T-helper 1 cell treated with Interleukin-12 subunit alpha and Interleukin-12 subunit beta and Interleukin-4 antibody, amounts not matched to agents 30 μg/mL and 1 μg/mL, for 36 hours (primary cell): ENCODE measurements at regions not wholly inside any gene's neighbourhood (a gene's known extent, or its start where the extent isn't known, plus 50 kb on each side); places are given as distances from the start of the nearest gene placed in this dataset.
"Not testable (repeated sequence)": the region's sequence is repeated elsewhere in the genome, so short reads cannot be mapped to it uniquely, and the experiment has no call there.

Source experiments
- H3K27ac Mint-ChIP-seq: one replicate; pipeline ENCODE4 v1.8.0; 2021; ENCODE audit warnings: mild to moderate bottlenecking, mixed read lengths
- H3K27me3 Mint-ChIP-seq: one replicate; pipeline ENCODE4 v1.8.0; 2021; ENCODE audit warnings: low read depth, mixed read lengths
- H3K36me3 Mint-ChIP-seq: one replicate; pipeline ENCODE4 v1.8.0; 2021; ENCODE audit warnings: low read depth, mixed read lengths
- H3K4me1 Mint-ChIP-seq: one replicate; pipeline ENCODE4 v1.8.0; 2021; ENCODE audit warnings: low read depth, mixed read lengths
- H3K4me3 Mint-ChIP-seq: one replicate; pipeline ENCODE4 v1.8.0; 2021; ENCODE audit warnings: mild to moderate bottlenecking, moderate library complexity, mixed read lengths
- H3K9me3 Mint-ChIP-seq: one replicate; pipeline ENCODE4 v1.8.0; 2021; ENCODE audit warnings: mixed read lengths

DNA sequence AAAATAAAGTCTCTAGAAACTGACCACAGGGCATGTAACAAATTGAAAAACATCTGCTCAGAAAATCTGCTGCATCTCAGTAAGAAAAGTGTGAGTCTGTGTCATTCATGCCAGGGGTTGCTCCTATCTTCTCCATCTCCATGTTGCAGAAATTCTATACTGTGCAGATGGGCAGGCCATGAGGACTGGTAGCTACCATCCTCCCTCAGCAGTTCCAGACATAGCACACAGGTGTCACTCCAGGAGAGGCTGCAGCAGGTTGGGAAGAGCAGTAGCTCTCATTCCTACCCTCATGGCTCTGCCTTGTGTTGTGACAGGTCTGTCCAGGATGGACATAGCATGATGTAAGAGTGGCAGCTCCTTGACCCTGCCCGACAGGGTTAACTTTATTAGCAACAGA is 173.4 kb downstream of the NDUFS4 start:
- peaks cover 3% of the 10 kb centered on the region for H3K27me3 Mint-ChIP-seq
- no peaks in the 10 kb centered on the region for H3K9me3 Mint-ChIP-seq
- H3K27ac Mint-ChIP-seq, result no peak overlapping the region
- peaks cover 4% of the 10 kb centered on the region for H3K4me1 Mint-ChIP-seq
- no peaks in the 10 kb centered on the region for H3K36me3 Mint-ChIP-seq
- H3K4me3 Mint-ChIP-seq, result no peak overlapping the region

DNA sequence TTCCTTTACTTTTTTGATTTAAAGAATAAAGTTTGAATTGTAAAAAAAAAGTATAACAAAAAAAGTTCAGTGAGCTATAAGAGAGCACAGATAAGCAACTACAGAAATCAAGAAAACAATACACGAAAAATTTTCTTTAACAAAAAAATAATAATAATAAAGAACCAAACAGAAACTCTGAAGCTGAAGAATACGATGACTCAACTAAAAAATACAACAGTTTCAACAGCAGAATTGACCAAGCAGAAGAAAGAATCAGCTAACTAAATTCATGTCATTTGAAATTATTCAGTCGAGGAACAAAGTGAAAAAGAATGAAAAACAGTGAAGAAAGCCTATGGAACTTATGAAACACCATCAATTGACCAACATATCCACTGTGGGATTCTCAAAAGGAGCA is 177.7 kb downstream of the NDUFS4 start:
- Mint-ChIP-seq H3K4me1 (no peaks in the 10 kb centered on the region), H3K27me3 (no peaks in the 10 kb centered on the region), H3K36me3 (no peaks in the 10 kb centered on the region), H3K27ac (no peak overlapping the region), H3K9me3 (peaks cover 5% of the 10 kb centered on the region), H3K4me3 (no peak overlapping the region)

DNA sequence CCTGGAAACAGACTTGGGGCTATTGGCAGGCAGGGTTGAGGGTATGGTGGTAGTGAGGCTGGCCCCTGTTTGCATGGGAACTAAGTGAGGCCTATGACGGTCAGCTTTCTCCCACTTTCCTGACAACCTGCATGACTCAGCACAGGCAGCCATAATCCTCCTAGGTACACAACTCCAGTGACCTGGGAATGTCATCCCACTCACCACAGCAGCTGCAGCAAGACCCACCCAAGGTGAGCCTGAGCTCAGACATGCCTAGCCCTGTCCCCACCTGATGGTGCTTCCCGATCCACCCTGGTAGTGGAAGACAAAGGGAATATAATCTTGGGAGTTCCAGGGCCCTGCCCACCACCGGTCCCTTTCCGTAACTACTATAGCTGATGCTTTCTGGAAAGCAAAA is 178.7 kb downstream of the NDUFS4 start:
- Mint-ChIP-seq H3K4me3 (no peak overlapping the region), H3K9me3 (peaks cover 5% of the 10 kb centered on the region), H3K4me1 (no peaks in the 10 kb centered on the region), H3K36me3 (no peaks in the 10 kb centered on the region), H3K27ac (no peak overlapping the region), H3K27me3 (no peaks in the 10 kb centered on the region)

DNA sequence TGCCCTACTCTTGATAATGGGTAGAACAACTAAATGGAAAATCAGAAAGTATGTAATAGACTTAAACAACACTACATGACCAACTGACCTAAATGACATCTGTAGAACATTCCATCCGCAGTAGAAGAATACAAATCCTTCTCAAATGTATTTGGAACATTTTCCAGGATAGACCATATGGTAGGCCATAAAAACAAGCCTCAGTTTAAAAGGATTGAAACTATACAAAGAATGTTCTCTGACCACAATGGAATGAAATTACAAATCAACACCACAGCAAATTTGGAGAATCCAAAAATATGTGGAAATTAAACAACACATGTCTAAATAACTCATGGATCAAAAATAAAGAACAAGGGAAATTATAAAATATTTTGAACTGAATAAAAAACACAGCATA is 189.2 kb downstream of the NDUFS4 start:
- Mint-ChIP-seq H3K27me3 (no peaks in the 10 kb centered on the region), H3K9me3 (peaks cover 27% of the 10 kb centered on the region)

DNA sequence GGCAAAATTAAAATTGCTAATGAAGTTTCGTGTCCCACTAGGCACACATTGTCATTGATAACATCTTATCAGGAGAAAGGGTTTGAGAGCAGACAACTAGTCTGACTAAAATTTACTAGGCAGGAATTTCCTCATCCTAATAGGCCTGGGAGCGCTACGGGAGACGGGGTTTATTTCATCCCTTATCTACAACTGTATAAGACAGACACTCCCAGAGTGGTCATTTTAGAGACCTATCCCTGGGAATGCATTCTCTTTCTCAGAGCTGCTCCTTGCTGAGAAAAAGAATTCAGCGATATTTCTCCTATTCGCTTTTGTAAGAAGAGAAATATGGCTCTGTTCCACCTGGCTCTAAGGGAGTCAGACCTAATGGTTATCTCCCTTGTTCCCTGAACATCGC is 191.8 kb downstream of the NDUFS4 start:
- not testable (repeated sequence) for H3K4me1 Mint-ChIP-seq, H3K4me3 Mint-ChIP-seq, H3K36me3 Mint-ChIP-seq, H3K27me3 Mint-ChIP-seq, H3K27ac Mint-ChIP-seq
- peaks cover 27% of the 10 kb centered on the region for H3K9me3 Mint-ChIP-seq

More for the DNA sequence above, 189.2 kb downstream of the NDUFS4 start:
- Mint-ChIP-seq H3K4me3 (no peak overlapping the region), H3K4me1 (no peaks in the 10 kb centered on the region), H3K27ac (no peak overlapping the region), H3K36me3 (no peaks in the 10 kb centered on the region)

DNA sequence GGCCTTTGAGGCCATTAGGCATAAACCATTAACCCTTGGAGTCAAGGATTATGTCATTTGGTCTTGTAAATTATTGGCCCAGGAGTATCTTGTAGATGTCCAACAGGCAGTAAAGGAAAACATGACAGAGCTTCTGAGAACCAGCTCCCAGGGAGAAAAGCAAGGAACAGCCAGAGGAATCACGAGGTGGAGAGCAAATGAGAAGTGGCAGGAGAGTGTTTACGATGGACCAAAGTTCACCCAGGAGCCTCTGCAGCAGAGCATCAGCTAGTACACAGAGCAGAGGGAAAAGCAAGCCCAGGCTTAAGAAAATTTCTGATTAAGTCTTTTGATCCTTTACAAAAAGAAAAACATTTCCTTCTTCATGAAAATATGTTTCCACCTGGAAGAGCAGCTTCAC is 206.2 kb downstream of the NDUFS4 start:
- Mint-ChIP-seq H3K27me3 (peaks cover 3% of the 10 kb centered on the region), H3K9me3 (no peaks in the 10 kb centered on the region), H3K4me1 (peaks cover 2% of the 10 kb centered on the region), H3K36me3 (peaks cover 2% of the 10 kb centered on the region), H3K4me3 (no peak overlapping the region), H3K27ac (no peak overlapping the region)

DNA sequence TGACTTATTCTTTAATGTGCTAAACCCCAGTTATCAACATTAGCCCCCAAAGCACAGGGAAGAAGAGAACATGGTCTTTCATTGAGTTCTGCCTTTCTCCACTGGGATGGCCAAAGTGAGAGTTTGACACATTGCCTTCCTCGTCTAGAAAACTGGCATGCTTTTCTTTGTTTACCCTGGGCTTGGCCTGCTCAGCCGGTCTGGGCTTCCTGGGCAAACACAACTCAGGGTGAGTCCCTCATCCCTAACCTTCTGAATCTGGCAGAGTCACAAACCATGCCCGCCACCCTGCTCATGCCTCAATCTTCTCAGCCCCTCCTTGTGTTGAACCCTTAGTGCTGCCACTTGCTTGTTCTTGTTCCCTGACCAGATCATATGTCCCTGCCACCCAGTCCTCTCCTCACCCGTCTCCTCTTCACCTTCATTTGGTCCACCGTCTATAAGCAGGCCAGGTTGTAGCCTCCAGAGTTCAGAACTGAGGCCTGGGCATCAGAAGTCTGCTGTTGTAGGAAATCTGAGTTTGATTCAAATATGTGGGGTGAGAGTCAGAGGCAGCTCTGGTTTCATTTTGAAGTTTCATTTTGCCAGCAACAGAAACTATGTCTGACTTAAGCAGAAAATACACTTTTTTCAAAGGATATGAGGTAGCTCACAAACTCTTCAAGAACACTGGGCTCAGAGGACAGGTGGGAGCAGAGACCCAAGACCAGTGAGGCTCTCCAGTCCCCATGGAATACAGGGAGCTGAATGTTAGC is 217.6 kb downstream of the NDUFS4 start:
- Mint-ChIP-seq H3K27me3 (no peaks in the 10 kb centered on the region), H3K36me3 (no peaks in the 10 kb centered on the region), H3K4me3 (peak overlapping the region; percentile 3), H3K4me1 (peaks cover 19% of the 10 kb centered on the region), H3K27ac (peak overlapping the region; percentile 78), H3K9me3 (no peaks in the 10 kb centered on the region)

DNA sequence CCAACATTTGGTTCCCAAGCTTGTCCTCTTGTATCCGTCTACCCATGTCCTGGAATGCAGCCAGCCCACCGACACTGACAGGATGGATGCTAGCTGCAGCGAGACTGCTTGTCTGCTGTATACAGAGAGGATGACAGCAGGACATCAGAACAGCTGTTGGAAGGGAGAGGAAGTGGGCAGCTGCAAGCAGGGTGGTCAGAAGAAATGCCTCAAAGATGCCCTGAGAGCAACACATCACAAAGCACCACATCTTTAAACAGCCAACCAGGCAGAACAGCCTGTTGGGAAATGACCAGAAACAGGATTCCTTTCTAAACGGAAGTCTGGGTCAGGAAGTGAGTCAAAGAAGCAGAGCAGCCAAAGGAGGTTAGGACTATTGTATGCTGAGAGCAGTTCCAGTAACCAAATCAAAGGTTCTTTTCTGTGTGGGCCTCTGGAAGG is 219.1 kb downstream of the NDUFS4 start:
- Mint-ChIP-seq H3K27ac (peak overlapping the region; percentile 79), H3K36me3 (no peaks in the 10 kb centered on the region), H3K9me3 (no peaks in the 10 kb centered on the region), H3K4me1 (peaks cover 19% of the 10 kb centered on the region), H3K4me3 (no peak overlapping the region), H3K27me3 (no peaks in the 10 kb centered on the region)

DNA sequence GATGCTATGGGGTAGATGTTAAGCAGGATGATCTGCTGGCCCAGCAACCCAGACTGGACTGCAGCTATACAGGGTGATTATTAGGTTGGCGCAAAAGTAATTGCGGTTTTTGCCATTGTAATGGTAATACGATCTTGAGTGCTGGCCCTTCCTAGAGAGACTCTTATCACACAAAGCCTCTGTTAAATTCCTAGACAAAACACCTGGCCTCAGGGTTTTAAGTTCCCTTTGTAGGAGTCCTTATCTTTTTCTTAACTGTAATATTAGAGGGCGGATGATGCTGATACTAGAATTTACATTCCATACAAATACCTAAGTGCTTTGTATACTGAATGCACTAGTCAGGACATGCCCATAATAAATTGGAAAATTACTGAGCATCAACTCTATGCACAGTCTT is 222.2 kb downstream of the NDUFS4 start:
- Mint-ChIP-seq H3K36me3 (peaks cover 4% of the 10 kb centered on the region), H3K4me1 (peaks cover 27% of the 10 kb centered on the region), H3K27ac (no peak overlapping the region), H3K27me3 (peaks cover 5% of the 10 kb centered on the region), H3K9me3 (peaks cover 8% of the 10 kb centered on the region), H3K4me3 (no peak overlapping the region)

DNA sequence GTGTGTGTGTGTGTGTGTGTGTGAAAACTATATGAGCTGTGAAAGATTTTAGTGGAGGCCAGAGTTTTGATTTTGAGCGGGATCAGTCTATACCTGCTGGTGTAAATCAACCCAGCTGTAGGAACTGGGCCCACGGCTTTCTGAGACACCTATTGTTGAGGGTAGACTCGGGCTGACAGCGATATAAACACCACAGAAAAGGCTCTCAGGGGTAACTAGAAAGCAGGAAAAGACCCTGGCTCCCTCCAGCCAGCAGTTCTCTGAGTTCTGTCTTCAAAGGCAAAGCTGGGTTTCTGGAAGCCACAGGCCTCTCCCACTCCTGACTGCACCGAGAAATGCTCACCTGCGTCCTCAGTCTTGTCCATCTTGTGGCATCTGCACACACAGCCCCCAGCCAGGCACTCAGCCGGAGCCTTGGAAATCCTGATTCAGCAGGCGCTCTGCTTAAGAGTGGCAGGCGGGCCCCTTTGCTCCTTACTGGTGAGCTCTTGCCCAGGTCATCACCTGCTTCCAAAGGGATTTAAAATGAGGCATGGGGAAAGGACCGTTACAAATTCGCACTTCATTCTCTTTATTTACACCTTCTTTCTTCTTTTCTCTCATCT is 223.3 kb downstream of the NDUFS4 start:
- Mint-ChIP-seq H3K4me3 (no peak overlapping the region), H3K27me3 (peaks cover 5% of the 10 kb centered on the region), H3K36me3 (peaks cover 4% of the 10 kb centered on the region), H3K4me1 (peaks cover 19% of the 10 kb centered on the region), H3K27ac (no peak overlapping the region), H3K9me3 (peaks cover 16% of the 10 kb centered on the region)

DNA sequence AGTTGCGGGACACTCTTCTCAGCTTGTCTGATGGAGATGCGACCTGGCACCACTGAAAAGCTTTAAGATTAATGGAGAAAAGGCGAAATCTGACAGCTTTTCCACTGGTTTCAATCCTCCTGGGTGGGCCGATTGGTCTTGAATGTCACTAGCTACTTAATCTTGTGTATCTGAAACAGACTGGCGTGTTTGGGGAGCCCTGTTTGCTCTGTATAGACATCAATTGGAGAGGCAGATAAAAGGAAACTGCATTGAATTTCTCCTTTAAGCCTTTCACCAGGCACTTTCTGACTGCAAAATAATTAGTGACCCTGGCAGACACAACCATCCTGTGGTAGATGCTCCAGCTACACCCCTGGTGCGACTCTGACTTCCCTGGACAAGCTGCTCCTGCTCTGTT is 224.2 kb downstream of the NDUFS4 start:
- peaks cover 13% of the 10 kb centered on the region for H3K4me1 Mint-ChIP-seq
- peaks cover 16% of the 10 kb centered on the region for H3K9me3 Mint-ChIP-seq
- no peak overlapping the region for H3K27ac Mint-ChIP-seq
- no peak overlapping the region for H3K4me3 Mint-ChIP-seq
- peaks cover 4% of the 10 kb centered on the region for H3K36me3 Mint-ChIP-seq
- peaks cover 5% of the 10 kb centered on the region for H3K27me3 Mint-ChIP-seq

DNA sequence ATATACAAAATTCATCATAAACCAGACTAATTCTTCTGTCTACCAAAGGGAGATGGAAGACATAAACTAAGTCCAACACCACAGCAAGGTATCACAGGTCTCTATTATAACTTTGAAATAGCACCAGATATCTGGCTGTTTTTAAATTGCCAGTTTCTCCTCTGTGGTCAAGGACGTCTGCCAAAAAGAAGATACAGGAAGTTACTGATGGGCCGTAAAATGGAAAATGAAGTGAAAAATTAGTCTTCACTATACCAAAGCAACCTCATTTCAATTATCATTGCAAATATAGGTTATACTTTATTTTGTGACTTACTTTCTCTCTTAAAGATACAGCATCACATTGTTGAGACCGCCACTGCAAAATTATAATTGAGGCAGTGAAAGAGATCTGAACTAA is 225.5 kb downstream of the NDUFS4 start:
- Mint-ChIP-seq H3K9me3 (peaks cover 16% of the 10 kb centered on the region), H3K27ac (no peak overlapping the region), H3K4me1 (peaks cover 8% of the 10 kb centered on the region), H3K27me3 (peaks cover 5% of the 10 kb centered on the region), H3K36me3 (peaks cover 4% of the 10 kb centered on the region), H3K4me3 (no peak overlapping the region)

DNA sequence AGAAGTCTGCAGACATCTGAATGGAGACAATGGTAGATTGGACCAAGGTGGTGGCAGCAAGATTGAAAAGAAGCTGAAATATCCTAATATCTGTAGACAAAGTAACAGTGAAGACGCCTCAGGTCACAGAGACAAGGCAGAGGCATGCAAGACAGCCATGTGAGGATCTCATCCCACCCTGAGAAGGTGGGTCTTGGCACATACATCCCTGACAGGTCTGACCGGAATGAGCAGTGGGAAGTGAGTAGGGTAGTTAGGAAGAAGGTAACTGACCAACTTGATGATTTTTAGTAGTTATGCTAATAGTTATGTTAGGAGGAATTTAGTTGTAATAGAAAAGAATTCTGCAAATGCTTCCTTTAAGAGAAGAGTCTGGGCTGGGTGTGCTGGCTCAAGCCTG is 229.6 kb downstream of the NDUFS4 start:
- Mint-ChIP-seq H3K27me3 (peaks cover 10% of the 10 kb centered on the region), H3K36me3 (peaks cover 4% of the 10 kb centered on the region), H3K4me3 (no peak overlapping the region), H3K4me1 (peaks cover 8% of the 10 kb centered on the region), H3K9me3 (peaks cover 16% of the 10 kb centered on the region), H3K27ac (no peak overlapping the region)

DNA sequence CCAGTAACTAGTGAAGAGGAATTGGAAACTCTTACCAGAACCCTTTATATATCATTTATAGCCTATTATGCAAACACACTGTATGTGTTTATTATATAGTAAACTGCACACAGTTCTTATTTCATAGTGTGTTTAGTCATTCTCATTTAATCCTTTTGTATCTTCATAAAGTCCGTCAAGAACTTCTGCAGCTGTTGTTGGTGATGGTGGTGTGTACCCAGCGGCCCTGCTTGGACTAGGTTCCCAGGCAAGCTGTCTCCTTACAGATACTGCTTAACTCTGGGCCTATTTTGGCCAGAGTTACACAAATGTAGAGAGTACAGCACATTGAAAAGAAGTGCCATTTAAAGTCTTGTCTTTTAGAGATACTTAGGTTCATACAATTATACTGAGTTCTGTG is 231.9 kb downstream of the NDUFS4 start:
- peaks cover 4% of the 10 kb centered on the region for H3K27me3 Mint-ChIP-seq
- H3K4me3 Mint-ChIP-seq, result no peak overlapping the region
- no peaks in the 10 kb centered on the region for H3K36me3 Mint-ChIP-seq
- H3K27ac Mint-ChIP-seq, result no peak overlapping the region
- no peaks in the 10 kb centered on the region for H3K4me1 Mint-ChIP-seq
- H3K9me3 Mint-ChIP-seq, result peaks cover 8% of the 10 kb centered on the region

DNA sequence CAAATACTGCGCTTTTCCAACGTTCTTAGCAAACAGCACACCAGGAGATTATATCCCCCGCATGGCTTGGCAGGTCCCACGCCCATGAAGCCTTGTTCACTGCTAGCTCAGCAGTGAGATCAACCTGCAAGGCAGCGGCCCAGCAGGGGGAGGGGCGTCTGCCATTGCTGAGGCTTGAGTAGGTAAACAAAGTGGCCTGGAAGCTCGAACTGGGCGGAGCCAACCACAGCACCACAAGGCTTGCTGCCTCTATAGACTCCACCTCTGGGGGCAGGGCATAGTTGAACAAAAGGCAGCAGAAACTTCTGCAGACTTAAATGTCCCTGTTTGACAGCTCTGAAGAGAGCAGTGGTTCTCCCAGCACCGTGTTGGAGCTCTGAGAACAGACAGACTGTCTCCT is 239.2 kb downstream of the NDUFS4 start:
- H3K4me1 Mint-ChIP-seq, H3K27me3 Mint-ChIP-seq, H3K27ac Mint-ChIP-seq, H3K36me3 Mint-ChIP-seq, H3K4me3 Mint-ChIP-seq: not testable (repeated sequence)
- peaks cover 13% of the 10 kb centered on the region for H3K9me3 Mint-ChIP-seq
